ENCODE measurements at regions not wholly inside any gene's neighbourhood (a gene's known extent, or its start where the extent isn't known, plus 50 kb on each side); places are given as distances from the start of the nearest gene placed in this dataset.

DNA sequence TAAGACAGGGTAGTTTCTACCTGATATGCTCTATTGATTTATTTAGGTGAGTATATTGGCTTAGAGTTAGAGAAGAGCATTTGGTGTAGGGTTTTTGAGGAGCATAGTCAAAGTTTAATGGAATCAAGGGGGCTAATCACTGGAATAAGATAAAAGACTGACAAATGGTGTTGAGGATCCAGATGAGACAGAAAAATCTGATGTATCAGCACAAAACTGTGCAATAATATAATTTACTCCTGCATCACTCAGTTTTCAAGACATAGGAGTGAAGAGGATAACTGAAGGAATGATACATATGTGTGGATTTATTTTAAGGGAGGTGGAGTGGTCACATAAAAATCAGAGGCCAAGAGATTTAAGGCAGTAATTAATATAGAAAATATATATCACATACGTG is 339.2 kb downstream of the NYAP2 start:
- Histone ChIP-seq H2AFZ (ENCODE audit: low read length) (no peak overlapping the region), H3K4ac (ENCODE audit: low read depth, low read length) (no peak overlapping the region), H2BK12ac (ENCODE audit: insufficient read length, low read depth, low read length) (no peak overlapping the region), H3K27me3 (ENCODE audit: insufficient read depth, low read length) (no peaks in the 10 kb centered on the region), H3K4me2 (ENCODE audit: insufficient read depth, insufficient read length, low read length) (no peak overlapping the region), H4K20me1 (ENCODE audit: control insufficient read depth, insufficient read depth, insufficient read length) (no peaks in the 10 kb centered on the region), H4K5ac (ENCODE audit: insufficient read length, low read depth, low read length) (no peak overlapping the region), H4K8ac (replicated peaks; ENCODE audit: insufficient read length, low read depth, low read length) (no peak overlapping the region), H2BK20ac (ENCODE audit: low read depth, low read length, poor library complexity, severe bottlenecking) (no peak overlapping the region), H3K79me2 (ENCODE audit: insufficient read depth, low read length) (no peaks in the 10 kb centered on the region), H3K4me1 (ENCODE audit: insufficient read depth, low read length) (no peaks in the 10 kb centered on the region), H4K91ac (ENCODE audit: insufficient read length, low read depth, low read length) (no peak overlapping the region), H2BK5ac (ENCODE audit: insufficient read length, low read length) (no peak overlapping the region), H3K23me2 (ENCODE audit: insufficient read length, low read depth, low read length, poor library complexity, severe bottlenecking) (no peaks in the 10 kb centered on the region), H3K56ac (ENCODE audit: insufficient read length, low read depth, low read length) (no peak overlapping the region), H3K18ac (ENCODE audit: insufficient read length, low read depth, low read length) (no peak overlapping the region), H3K14ac (ENCODE audit: insufficient read depth, low read length) (no peak overlapping the region), H3K9me3 (ENCODE audit: control insufficient read depth, low read depth, low read length) (no peaks in the 10 kb centered on the region), H3K79me1 (ENCODE audit: insufficient read depth, low read depth, low read length, poor library complexity, severe bottlenecking) (no peaks in the 10 kb centered on the region), H3K23ac (ENCODE audit: insufficient read length, low read depth, low read length) (no peak overlapping the region), H2BK15ac (ENCODE audit: low read depth, low read length) (no peak overlapping the region), H2AK5ac (ENCODE audit: insufficient read length, low read length) (no peak overlapping the region), H3K27ac (ENCODE audit: insufficient read length, low read depth, low read length) (no peak overlapping the region), H3T11ph (ENCODE audit: low read length) (no peak overlapping the region), H3K9ac (ENCODE audit: extremely low read depth, insufficient read length, low read length) (no peak overlapping the region), H2BK120ac (ENCODE audit: low read depth, low read length, poor library complexity, severe bottlenecking) (no peak overlapping the region)
- no peak for DNase-seq
- Mint-ChIP-seq H3K4me1 (peaks cover 0 to 2% of the 10 kb centered on the region in 2 experiments; a peak in 1 of 4 replicates), H3K27me3 (ENCODE audit: low read depth) (peaks cover 6% of the 10 kb centered on the region), H3K4me3 (no peak overlapping the region), H3K9me3 (peaks cover 0 to 4% of the 10 kb centered on the region in 2 experiments; a peak in 2 of 5 replicates), H3K36me3 (ENCODE audit: insufficient read depth in 1 of 3, low read depth in 3 of 3) (no peaks in the 10 kb centered on the region), H3K27ac (no peak overlapping the region)
- TF ChIP-seq, protein P1, sequence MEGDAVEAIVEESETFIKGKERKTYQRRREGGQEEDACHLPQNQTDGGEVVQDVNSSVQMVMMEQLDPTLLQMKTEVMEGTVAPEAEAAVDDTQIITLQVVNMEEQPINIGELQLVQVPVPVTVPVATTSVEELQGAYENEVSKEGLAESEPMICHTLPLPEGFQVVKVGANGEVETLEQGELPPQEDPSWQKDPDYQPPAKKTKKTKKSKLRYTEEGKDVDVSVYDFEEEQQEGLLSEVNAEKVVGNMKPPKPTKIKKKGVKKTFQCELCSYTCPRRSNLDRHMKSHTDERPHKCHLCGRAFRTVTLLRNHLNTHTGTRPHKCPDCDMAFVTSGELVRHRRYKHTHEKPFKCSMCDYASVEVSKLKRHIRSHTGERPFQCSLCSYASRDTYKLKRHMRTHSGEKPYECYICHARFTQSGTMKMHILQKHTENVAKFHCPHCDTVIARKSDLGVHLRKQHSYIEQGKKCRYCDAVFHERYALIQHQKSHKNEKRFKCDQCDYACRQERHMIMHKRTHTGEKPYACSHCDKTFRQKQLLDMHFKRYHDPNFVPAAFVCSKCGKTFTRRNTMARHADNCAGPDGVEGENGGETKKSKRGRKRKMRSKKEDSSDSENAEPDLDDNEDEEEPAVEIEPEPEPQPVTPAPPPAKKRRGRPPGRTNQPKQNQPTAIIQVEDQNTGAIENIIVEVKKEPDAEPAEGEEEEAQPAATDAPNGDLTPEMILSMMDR (conservative IDR thresholded peaks at IDR 0.05), result no peak
- WGBS (ENCODE audit: extremely low coverage, insufficient read length, low lambda C conversion rate), result no CpG with 5 or more reads among the region's 1 CpG

Measured in H9 (cell line).